Panc1 (cell line): ENCODE measurements at regions not wholly inside any gene's neighbourhood (a gene's known extent, or its start where the extent isn't known, plus 50 kb on each side); places are given as distances from the start of the nearest gene placed in this dataset.

ENCODE experiments used
- ATAC-seq: fragments of 200-7000 bp; cut with Tn5 transposase; 2 replicates; pipeline ENCODE4 v1.9.1; 2020; ENCODE audit warnings: mild to moderate bottlenecking, moderate library complexity
- BruUV-seq: library from RNA; stranded (reverse); fragments of 400-500 nt; replicated peaks from 2 replicates; lab custom pipeline; 2021; lab: Mats Ljungman, UMichigan
- CTCF ChIA-PET: fragments of 300-600 bp; sonication (Branson Sonifier 250); formaldehyde crosslinking; loops from one replicate; lab custom pipeline; 2022; ENCODE audit warnings: antibody characterized with exemption; lab: Charles Lee
- POLR2A ChIA-PET: fragments of 300-600 bp; sonication (Branson Sonifier 250); formaldehyde crosslinking; loops from one replicate; lab custom pipeline; 2022; ENCODE audit warnings: antibody characterized with exemption; lab: Charles Lee
- DNase-seq: peaks from one replicate; pipeline ENCODE4 v3.0.0-alpha.2; 2010; ENCODE audit warnings: low read depth, low spot score
- H3K27ac ChIP-seq: 2 replicates; pipeline ENCODE4 v1.5.1; 2011; ENCODE audit warnings: mild to moderate bottlenecking, low read length, inconsistent platforms
- H3K27me3 ChIP-seq: fragments of 200-500 bp; sonication (Bioruptor generic); 2 replicates; pipeline ENCODE4 v1.6.0; 2014; ENCODE audit warnings: low read length, inconsistent platforms; ENCODE audit not compliant: control insufficient read depth, insufficient read depth
- H3K36me3 ChIP-seq: fragments of 200-500 bp; sonication (Bioruptor generic); 2 replicates; pipeline ENCODE4 v1.5.1; 2014; ENCODE audit warnings: inconsistent platforms, mild to moderate bottlenecking, low read length, moderate library complexity; ENCODE audit not compliant: control insufficient read depth, insufficient read depth
- H3K4me1 ChIP-seq: 2 replicates; pipeline ENCODE4 v1.5.1; 2011; ENCODE audit warnings: inconsistent platforms, mild to moderate bottlenecking, low read length, moderate library complexity; ENCODE audit not compliant: control insufficient read depth, insufficient read depth
- H3K4me3 ChIP-seq, 2 experiments: 2 replicates each; pipeline ENCODE4 v1.5.1; 2011 to 2012; ENCODE audit warnings: low read depth in 2 of 2, low read length in 2 of 2, mild to moderate bottlenecking in 2 of 2, inconsistent platforms in 1 of 2, moderate library complexity in 1 of 2
- H3K9me3 ChIP-seq: fragments of 200-500 bp; sonication (Bioruptor generic); 2 replicates; pipeline ENCODE4 v1.5.1; 2014; ENCODE audit warnings: low read depth, mild to moderate bottlenecking, inconsistent platforms, low read length, moderate library complexity; ENCODE audit not compliant: control insufficient read depth, insufficient read depth
- CTCF ChIP-seq: fragments of 450-650 bp; IDR thresholded peaks from 2 replicates; pipeline ENCODE4 v1.5.1; 2017; ENCODE audit warnings: mild to moderate bottlenecking
- POLR2AphosphoS5 ChIP-seq: IDR thresholded peaks from 2 replicates; pipeline ENCODE4 v1.6.1; 2012; ENCODE audit warnings: mild to moderate bottlenecking, low read depth, low read length, moderate library complexity
- REST ChIP-seq, 2 experiments: IDR thresholded peaks; 2 replicates each; pipeline ENCODE4 v1.6.1; 2011 to 2012; ENCODE audit warnings: low read depth in 2 of 2, control low read depth in 1 of 2, low read length in 1 of 2, mild to moderate bottlenecking in 1 of 2, moderate library complexity in 1 of 2; ENCODE audit not compliant: insufficient read depth in 1 of 2
- SIN3A ChIP-seq: IDR thresholded peaks from 2 replicates; pipeline ENCODE4 v1.6.1; 2012; ENCODE audit warnings: low read depth, mild to moderate bottlenecking, low read length, moderate library complexity, borderline replicate concordance; ENCODE audit not compliant: insufficient read depth
- TCF7L2 ChIP-seq: IDR thresholded peaks from 2 replicates; pipeline ENCODE4 v1.6.1; 2011; ENCODE audit warnings: mild to moderate bottlenecking, low read depth, low read length, inconsistent platforms
- in situ Hi-C: cut with HindIII; loops from 2 replicates; pipeline ENCODE4 v1.10.0; 2016; ENCODE audit warnings: low sequenced_read_pairs, low pct_unique_long_range_greater_than_20kb
- intact Hi-C: fragments of 100-400 bp; cut with micrococcal nuclease; formaldehyde crosslinking; loops from one replicate; pipeline ENCODE4 v1.10.0; 2022; ENCODE audit not compliant: unreplicated experiment

GRCh38 chr2:61722800-61723199 is 131.1 kb downstream of the FAM161A start:
- Histone ChIP-seq H3K36me3 (no peaks in the 10 kb centered on the region), H3K4me3 (no peak overlapping the region), H3K27ac (no peak overlapping the region), H3K9me3 (no peaks in the 10 kb centered on the region; the same call in 1 of the 2 replicates), H3K27me3 (no peaks in the 10 kb centered on the region; the same call in 1 of the 2 replicates), H3K4me1 (no peaks in the 10 kb centered on the region)
- TF ChIP-seq REST (IDR thresholded peaks at IDR 0.05; ENCODE audit: insufficient read depth in 1 of 2, low read depth in 2 of 2, low read length in 1 of 2) (no peak), SIN3A (no peak), TCF7L2 (no peak), POLR2AphosphoS5 (no peak), CTCF (no peak)
- DNase-seq: no peak
- intact Hi-C loops: no loop called here
- POLR2A ChIA-PET: no interaction called here
- ATAC-seq: no peak
- in situ Hi-C loops: no loop called here
- BruUV-seq: no TSS peak
- CTCF ChIA-PET: interaction anchor here (0.7 kb wide), 1 partner anchor 63 kb away, joined by 3 read pairs; no protein-coding TSS in a partner anchor

- ATAC-seq (no peak), DNase-seq (no peak)
- no TSS peak for BruUV-seq
- Histone ChIP-seq H3K36me3 (no peaks in the 10 kb centered on the region), H3K4me1 (no peaks in the 10 kb centered on the region), H3K27ac (no peak overlapping the region), H3K9me3 (no peaks in the 10 kb centered on the region; the same call in 1 of the 2 replicates), H3K4me3 (no peak overlapping the region), H3K27me3 (no peaks in the 10 kb centered on the region)
- intact Hi-C loops (no loop called here), in situ Hi-C loops (no loop called here)
- ChIA-PET CTCF (no interaction called here), POLR2A (no interaction called here)
- TF ChIP-seq SIN3A (no peak), POLR2AphosphoS5 (no peak), TCF7L2 (no peak), REST (IDR thresholded peaks at IDR 0.05; ENCODE audit: insufficient read depth in 1 of 2, low read depth in 2 of 2, low read length in 1 of 2) (no peak), CTCF (no peak)
Measured at GRCh38 chr2:61722318-61722717, 131.5 kb downstream of the FAM161A start.
